GM10266 (cell line): ENCODE measurements at regions not wholly inside any gene's neighbourhood (a gene's known extent, or its start where the extent isn't known, plus 50 kb on each side); places are given as distances from the start of the nearest gene placed in this dataset.

ENCODE experiments used
- DNase-seq: peaks from one replicate; pipeline ENCODE4 v3.0.0; 2012; ENCODE audit errors: extremely low spot score
- TF ChIP-seq, protein P1 (sequence below): IDR thresholded peaks from 2 replicates; pipeline ENCODE4 v1.5.1; 2012; ENCODE audit warnings: mild to moderate bottlenecking, low read depth; ENCODE audit not compliant: control insufficient read depth, insufficient read depth; ENCODE audit errors: missing control alignments

DNA sequence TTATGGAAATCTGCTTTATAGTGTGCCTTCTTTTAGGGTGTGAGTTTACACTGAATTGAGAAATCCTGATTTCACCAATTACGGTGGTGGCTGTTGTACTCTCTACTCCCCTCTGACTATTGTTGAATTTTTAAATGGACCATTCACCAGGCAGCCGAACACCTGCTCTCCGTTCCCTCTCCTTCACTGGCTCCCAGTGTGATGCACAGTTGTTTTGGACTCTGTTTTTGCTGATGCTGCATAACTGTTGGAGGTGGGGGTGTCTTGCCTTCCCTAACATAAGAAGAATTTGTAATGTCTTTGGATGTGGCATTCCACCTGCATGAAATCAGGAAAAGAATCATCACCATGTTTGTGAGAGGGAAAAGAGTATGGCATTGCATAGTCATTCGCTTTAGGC lies 341.2 kb downstream of the SNAPC1 start:
- TF ChIP-seq, protein P1, sequence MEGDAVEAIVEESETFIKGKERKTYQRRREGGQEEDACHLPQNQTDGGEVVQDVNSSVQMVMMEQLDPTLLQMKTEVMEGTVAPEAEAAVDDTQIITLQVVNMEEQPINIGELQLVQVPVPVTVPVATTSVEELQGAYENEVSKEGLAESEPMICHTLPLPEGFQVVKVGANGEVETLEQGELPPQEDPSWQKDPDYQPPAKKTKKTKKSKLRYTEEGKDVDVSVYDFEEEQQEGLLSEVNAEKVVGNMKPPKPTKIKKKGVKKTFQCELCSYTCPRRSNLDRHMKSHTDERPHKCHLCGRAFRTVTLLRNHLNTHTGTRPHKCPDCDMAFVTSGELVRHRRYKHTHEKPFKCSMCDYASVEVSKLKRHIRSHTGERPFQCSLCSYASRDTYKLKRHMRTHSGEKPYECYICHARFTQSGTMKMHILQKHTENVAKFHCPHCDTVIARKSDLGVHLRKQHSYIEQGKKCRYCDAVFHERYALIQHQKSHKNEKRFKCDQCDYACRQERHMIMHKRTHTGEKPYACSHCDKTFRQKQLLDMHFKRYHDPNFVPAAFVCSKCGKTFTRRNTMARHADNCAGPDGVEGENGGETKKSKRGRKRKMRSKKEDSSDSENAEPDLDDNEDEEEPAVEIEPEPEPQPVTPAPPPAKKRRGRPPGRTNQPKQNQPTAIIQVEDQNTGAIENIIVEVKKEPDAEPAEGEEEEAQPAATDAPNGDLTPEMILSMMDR: no peak
- no peak for DNase-seq

DNA sequence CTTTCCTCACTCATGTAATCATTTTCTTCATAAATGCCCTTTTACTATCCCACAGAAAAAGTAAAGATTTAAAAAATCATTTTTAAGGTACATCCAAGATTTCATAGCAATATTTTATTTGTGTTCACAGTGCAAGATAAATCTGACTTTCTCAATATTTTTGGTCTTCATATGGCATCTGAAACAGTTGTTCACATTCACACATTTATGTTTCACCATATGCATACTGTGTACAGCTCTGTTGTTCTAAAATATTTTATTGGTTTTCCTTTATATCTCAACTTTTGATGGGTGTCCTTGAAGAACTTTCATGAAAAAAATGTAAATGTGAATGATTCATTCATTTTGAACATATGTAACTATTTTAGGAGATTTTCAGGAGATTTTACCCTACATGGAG lies 348.7 kb downstream of the SNAPC1 start:
- TF ChIP-seq, protein P1: no peak
- DNase-seq: no peak

DNA sequence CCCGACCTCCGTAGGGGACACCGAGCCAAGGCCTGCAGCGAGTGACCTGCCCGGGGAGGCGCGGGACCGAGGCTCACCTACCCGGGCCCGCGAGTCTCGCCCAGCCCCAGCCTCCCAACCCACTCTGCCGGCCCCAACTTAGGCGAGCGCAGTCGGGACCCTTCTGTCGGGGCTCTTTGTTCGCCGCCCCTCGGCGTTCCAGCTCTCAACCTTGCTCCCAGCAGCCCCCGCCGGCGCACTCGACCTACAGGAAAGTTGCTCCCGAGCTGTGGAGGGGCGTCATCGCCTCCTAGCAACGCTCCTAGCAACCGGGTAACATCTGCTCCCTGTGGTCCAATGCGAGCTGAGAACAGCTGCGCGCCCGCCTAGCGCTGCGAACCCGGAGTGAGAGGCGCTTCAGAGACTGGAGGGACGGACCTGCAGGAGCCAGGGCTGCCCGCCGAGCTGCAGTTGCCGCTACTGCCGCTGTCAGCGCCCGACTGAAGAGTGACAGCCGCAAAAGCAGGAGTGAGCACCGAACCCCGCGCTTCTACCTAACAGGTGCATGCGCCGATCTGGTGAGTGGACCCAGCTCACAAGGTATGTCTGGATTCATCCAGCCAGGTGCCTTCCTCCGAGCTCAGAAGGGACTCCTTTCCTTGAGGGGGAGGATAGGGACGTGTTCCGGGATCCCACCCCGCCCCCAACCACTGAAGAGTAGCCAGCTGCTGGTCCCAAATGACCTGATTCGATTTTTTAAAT lies 355.0 kb downstream of the SNAPC1 start:
- TF ChIP-seq, protein P1: peak; percentile 43
- peak; percentile 66 for DNase-seq

DNA sequence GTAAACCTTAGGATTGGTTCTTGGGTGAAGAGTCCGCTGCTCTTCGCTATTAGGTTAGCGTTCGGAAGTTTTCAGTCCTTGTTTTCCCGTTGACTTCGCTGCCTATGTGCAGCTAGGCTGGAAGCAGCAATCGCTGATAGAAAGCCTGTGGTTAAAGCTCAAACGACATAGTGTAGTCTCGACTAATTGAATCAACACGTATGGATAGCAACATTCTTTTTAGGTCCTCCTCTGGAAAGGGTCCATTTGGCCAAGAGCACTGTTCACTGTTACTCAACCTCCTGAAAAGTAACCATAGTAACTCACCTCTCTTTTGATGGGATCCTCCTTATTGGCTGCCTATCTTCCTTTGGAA lies 355.5 kb downstream of the SNAPC1 start:
- TF ChIP-seq, protein P1: no peak
- no peak for DNase-seq

DNA sequence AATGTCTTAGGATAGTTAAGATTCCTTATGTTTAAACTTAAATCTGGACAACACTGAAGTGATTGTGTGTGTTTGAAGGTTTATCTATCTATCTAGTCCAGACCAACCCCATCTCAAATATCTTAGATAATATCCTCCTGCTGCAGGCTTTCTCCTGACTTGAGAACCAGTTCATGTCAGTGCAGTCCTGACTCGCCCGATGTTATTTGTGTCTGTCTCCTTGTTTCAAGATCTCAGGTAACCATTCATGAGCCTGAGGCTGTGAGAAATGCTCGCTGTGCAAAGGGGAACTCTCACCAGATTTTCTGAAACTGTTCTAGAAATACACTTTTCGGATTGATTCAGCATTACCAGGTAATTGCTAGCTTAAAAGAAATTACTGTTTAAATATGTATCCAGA lies 356.2 kb downstream of the SNAPC1 start:
- DNase-seq: no peak
- TF ChIP-seq, protein P1: no peak

DNA sequence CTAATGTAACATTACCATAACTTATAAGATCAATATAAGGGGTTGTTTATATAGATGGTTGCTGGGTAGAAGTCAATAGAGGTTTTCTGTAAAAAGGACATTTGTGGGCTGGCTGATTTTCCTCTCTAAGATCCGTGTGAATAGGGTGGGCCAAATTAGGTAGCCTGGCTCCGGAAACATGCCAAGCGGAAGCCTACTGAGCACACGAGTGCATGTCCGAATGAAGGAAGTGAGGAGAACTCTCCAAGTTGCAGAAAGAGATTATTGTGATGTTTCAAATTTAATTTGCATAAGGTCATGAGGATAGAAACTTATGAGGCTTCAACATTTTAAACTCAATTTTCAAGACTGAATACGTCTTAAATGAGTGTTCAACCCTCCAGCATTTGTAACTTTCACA lies 356.7 kb downstream of the SNAPC1 start:
- DNase-seq: no peak
- TF ChIP-seq, protein P1: no peak

DNA sequence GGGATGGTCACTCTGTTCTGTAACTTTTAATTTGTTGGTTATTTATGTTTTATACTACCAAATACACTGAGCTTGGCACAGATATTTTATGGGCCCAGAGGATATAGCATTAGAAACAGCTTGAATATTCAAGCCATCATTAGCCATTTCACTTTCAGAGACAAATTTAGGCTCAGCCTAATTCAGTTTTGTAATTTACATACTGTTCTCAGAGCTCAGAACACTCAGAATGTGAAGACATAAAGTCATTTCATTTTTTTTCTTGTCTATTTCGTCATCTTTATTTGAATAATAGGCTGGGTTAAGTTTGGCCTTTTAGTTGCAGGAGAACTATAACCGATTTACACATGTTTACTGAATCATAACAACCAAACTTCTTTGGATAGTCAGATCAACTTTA lies 361.7 kb downstream of the SNAPC1 start:
- DNase-seq: no peak
- TF ChIP-seq, protein P1: no peak
